Uterus (tissue), 3 donors: ENCODE measurements at regions not wholly inside any gene's neighbourhood (a gene's known extent, or its start where the extent isn't known, plus 50 kb on each side); places are given as distances from the start of the nearest gene placed in this dataset. TPM values are rescaled to one million over a fixed set of nuclear protein-coding genes. Genes with fewer than 3 reads are reported as not detected.

Source experiments
- DNase-seq, 2 donors: peaks; one replicate each; pipeline ENCODE4 v3.0.0-alpha.2; 2019 to 2020
- H3K27ac ChIP-seq, 2 donors: fragments of 200-600 bp; sonication (generic); 1 replicate in 1 of 2; 2 replicates in 1 of 2; pipeline ENCODE4 v1.5.1; 2016 to 2018
- H3K27me3 ChIP-seq, 2 donors: fragments of 200-600 bp; sonication (generic); one replicate each; pipeline ENCODE4 v1.5.1; 2018 to 2019; ENCODE audit warnings: control low read depth in 1 of 2
- H3K36me3 ChIP-seq, 2 donors: fragments of 200-600 bp; sonication (generic); one replicate each; pipeline ENCODE4 v1.5.1; 2019; ENCODE audit warnings: control low read depth in 1 of 2
- H3K4me1 ChIP-seq, 2 donors: fragments of 200-600 bp; sonication (generic); one replicate each; pipeline ENCODE4 v1.5.1; 2018 to 2019; ENCODE audit warnings: control low read depth in 1 of 2
- H3K4me3 ChIP-seq, 2 donors: fragments of 200-600 bp; sonication (generic); 1 replicate in 1 of 2; 2 replicates in 1 of 2; pipeline ENCODE4 v1.5.1; 2018 to 2019; ENCODE audit warnings: mild to moderate bottlenecking in 1 of 2
- H3K9me3 ChIP-seq, 2 donors: fragments of 200-600 bp; sonication (generic); one replicate each; pipeline ENCODE4 v1.5.1; 2019; ENCODE audit warnings: control low read depth in 1 of 2
- POLR2A ChIP-seq, 2 donors: fragments of 450-650 bp; IDR thresholded peaks; one replicate each; pipeline ENCODE4 v1.6.1; 2016; ENCODE audit warnings: antibody characterized with exemption in 2 of 2, mild to moderate bottlenecking in 1 of 2, moderate library complexity in 1 of 2
- intact Hi-C: fragments of 100-400 bp; cut with DNase I; formaldehyde crosslinking; loops from one replicate; pipeline ENCODE4 v1.15.1; 2023; ENCODE audit warnings: low total_unique reads
- small RNA-seq: library from RNA; depleted of rRNA; stranded (forward); fragments of <200 nt; gene quantifications from one replicate; pipeline ENCODE3, GENCODE V24; 2016
- TF ChIP-seq, protein P1 (sequence below), 4 experiments: fragments of 200-600 bp in 2 of 4; fragments of 450-650 bp in 2 of 4; sonication (generic) in 2 of 4; IDR thresholded peaks; one replicate each; pipeline ENCODE4 v1.5.1; 2016 to 2019; ENCODE audit warnings: antibody characterized with exemption in 4 of 4, mild to moderate bottlenecking in 2 of 4, moderate library complexity in 1 of 4
- donor health status: DM: yes; HTN: yes; CAD: no.

DNA sequence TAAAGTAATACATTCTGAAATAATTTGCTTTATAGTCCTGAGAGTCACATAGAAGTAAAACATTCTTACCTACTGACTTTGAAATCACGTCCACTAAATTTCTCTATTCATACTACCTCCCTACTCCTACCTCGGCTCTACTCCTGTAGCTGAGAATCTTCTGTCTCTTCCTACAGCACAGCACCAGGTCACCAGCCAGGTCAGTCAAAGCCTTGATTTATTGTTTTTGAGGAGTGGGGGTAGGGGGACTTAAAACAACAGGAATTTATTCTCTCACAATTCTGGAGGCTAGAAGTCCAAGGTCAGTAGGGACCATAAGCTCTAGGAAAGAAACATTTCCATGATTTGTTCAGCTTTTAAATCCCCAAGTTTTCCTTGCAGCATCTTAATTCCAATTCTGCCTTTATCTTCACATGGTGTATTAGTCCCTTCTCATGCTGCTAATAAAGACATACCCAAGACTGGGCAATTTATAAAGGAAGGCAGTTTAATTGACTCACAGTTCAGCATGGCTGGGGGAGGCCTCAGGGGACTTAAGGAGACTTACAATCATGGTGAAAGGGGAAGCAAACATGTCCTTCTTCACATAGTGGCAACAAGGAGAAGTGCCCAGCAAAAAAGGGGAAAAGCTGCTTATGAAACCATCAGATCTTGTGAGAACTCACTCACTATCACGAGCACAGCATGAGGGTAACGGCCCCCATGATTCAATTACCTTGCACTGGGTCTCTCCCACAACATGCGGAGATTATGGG lies 49.6 kb upstream of the CCNG1 start:
- Histone ChIP-seq H3K27me3 (no peaks in the 10 kb centered on the region), H3K36me3 (no peaks in the 10 kb centered on the region), H3K27ac (no peak overlapping the region), H3K4me1 (no peaks in the 10 kb centered on the region), H3K4me3 (no peak overlapping the region), H3K9me3 (no peaks in the 10 kb centered on the region)
- intact Hi-C loops = no loop called here
- TF ChIP-seq POLR2A (IDR thresholded peaks at IDR 0.05) = no peak
- TF ChIP-seq, protein P1, sequence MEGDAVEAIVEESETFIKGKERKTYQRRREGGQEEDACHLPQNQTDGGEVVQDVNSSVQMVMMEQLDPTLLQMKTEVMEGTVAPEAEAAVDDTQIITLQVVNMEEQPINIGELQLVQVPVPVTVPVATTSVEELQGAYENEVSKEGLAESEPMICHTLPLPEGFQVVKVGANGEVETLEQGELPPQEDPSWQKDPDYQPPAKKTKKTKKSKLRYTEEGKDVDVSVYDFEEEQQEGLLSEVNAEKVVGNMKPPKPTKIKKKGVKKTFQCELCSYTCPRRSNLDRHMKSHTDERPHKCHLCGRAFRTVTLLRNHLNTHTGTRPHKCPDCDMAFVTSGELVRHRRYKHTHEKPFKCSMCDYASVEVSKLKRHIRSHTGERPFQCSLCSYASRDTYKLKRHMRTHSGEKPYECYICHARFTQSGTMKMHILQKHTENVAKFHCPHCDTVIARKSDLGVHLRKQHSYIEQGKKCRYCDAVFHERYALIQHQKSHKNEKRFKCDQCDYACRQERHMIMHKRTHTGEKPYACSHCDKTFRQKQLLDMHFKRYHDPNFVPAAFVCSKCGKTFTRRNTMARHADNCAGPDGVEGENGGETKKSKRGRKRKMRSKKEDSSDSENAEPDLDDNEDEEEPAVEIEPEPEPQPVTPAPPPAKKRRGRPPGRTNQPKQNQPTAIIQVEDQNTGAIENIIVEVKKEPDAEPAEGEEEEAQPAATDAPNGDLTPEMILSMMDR (IDR thresholded peaks at IDR 0.05) = no peak
- DNase-seq = no peak

Small RNA genes lying in the stretch of these regions (small RNA-seq; reads per million reads assigned to genes)
- not detected for gene RNU6-164P
